ENCODE measurements at regions not wholly inside any gene's neighbourhood (a gene's known extent, or its start where the extent isn't known, plus 50 kb on each side); places are given as distances from the start of the nearest gene placed in this dataset.

DNA sequence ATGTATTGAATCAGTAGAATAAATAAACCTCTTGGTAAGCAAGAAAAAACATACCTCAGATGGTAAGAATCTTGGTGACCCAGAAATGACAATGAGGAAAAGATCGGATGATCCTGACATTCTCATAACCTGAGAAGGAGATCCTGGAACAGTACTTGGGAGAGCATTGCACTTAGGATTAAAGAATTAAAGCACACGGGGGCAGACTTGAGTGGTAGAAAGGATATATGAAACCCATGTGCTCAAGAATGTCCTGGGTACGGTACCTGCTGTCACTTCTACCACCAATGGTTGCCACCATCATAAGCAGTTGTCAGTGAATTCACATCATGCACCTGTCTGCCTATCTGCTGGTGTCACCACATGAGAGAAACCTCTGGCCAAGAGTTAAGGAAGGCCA, 108.9 kb upstream of the GJB5 start:
- intact Hi-C loops (cut with micrococcal nuclease), result no loop called here
- peak; percentile 60; the same call in 1 of the 2 replicates for ATAC-seq
- peak; percentile 8 for DNase-seq
- Histone ChIP-seq H3K9ac (ENCODE audit: low read length) (no peak overlapping the region), H3K27ac (ENCODE audit: low read length) (no peak overlapping the region), H3K4me1 (ENCODE audit: insufficient read depth, low read length) (no peaks in the 10 kb centered on the region), H3K4me3 (ENCODE audit: low read length) (no peak overlapping the region), H2AFZ (ENCODE audit: low read length) (no peak overlapping the region), H3K27me3 (ENCODE audit: low read length) (peaks cover 89% of the 10 kb centered on the region), H3K9me3 (ENCODE audit: low read length) (no peaks in the 10 kb centered on the region), H3K9me2 (replicated peaks; ENCODE audit: low read length) (no peaks in the 10 kb centered on the region), H4K20me1 (ENCODE audit: low read length) (no peaks in the 10 kb centered on the region), H3K4me2 (ENCODE audit: low read length) (no peak overlapping the region), H3F3A (ENCODE audit: low read length, unreplicated experiment) (no peaks in the 10 kb centered on the region), H3K36me3 (ENCODE audit: low read depth, low read length) (no peaks in the 10 kb centered on the region), H3K79me2 (ENCODE audit: low read length) (no peaks in the 10 kb centered on the region)
- BruUV-seq (replicated peaks), result no TSS peak
- ChIA-PET CTCF (no interaction called here), POLR2A (ENCODE audit: unreplicated experiment) (no interaction called here)
- TF ChIP-seq EZH2 (IDR thresholded peaks at IDR 0.05; ENCODE audit: low read length, unreplicated experiment), result no peak
- no peak for TF ChIP-seq EZH2phosphoT487 (IDR thresholded peaks at IDR 0.05; ENCODE audit: borderline replicate concordance, low read length)
- TF ChIP-seq, protein P1, sequence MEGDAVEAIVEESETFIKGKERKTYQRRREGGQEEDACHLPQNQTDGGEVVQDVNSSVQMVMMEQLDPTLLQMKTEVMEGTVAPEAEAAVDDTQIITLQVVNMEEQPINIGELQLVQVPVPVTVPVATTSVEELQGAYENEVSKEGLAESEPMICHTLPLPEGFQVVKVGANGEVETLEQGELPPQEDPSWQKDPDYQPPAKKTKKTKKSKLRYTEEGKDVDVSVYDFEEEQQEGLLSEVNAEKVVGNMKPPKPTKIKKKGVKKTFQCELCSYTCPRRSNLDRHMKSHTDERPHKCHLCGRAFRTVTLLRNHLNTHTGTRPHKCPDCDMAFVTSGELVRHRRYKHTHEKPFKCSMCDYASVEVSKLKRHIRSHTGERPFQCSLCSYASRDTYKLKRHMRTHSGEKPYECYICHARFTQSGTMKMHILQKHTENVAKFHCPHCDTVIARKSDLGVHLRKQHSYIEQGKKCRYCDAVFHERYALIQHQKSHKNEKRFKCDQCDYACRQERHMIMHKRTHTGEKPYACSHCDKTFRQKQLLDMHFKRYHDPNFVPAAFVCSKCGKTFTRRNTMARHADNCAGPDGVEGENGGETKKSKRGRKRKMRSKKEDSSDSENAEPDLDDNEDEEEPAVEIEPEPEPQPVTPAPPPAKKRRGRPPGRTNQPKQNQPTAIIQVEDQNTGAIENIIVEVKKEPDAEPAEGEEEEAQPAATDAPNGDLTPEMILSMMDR (conservative IDR thresholded peaks at IDR 0.05; ENCODE audit: low read depth, low read length), result peak; percentile 24; the same call in 1 of the 2 replicates

DNA sequence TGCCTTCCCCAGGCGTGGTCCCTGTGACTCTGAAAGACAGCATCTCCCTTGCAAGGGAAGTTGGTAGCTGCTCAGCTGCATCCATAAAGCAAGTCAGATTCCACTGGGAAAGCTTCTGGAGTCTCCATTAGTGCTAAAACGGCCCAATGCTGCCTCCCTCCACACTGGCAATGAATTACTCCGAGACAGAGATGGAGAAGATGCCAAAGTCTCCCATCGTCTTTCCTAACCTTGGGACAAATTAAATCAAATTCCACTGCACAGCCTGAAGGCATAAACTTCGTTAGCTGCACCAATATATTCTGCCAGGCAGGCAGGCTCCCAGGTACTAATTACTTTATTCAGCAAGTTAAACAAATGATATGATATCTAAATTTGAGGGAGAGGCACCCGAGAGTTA, 106.3 kb upstream of the GJB5 start:
- ATAC-seq (no peak), DNase-seq (no peak)
- Histone ChIP-seq H3K9me3 (ENCODE audit: low read length) (no peaks in the 10 kb centered on the region), H3K4me1 (ENCODE audit: insufficient read depth, low read length) (no peaks in the 10 kb centered on the region), H3K27me3 (ENCODE audit: low read length) (peaks cover 91% of the 10 kb centered on the region), H3K9ac (ENCODE audit: low read length) (no peak overlapping the region), H3K4me3 (ENCODE audit: low read length) (no peak overlapping the region), H3K79me2 (ENCODE audit: low read length) (no peaks in the 10 kb centered on the region), H4K20me1 (ENCODE audit: low read length) (no peaks in the 10 kb centered on the region), H3F3A (ENCODE audit: low read length, unreplicated experiment) (no peaks in the 10 kb centered on the region), H2AFZ (ENCODE audit: low read length) (no peak overlapping the region), H3K36me3 (ENCODE audit: low read depth, low read length) (no peaks in the 10 kb centered on the region), H3K9me2 (replicated peaks; ENCODE audit: low read length) (no peaks in the 10 kb centered on the region), H3K27ac (ENCODE audit: low read length) (no peak overlapping the region), H3K4me2 (ENCODE audit: low read length) (no peak overlapping the region)
- CTCF ChIA-PET, result interaction anchor here (0.6 kb wide), 1 partner anchor 29 kb away, joined by 5 read pairs; no protein-coding TSS in a partner anchor
- intact Hi-C loops (cut with micrococcal nuclease), result no loop called here
- TF ChIP-seq, protein P1 (conservative IDR thresholded peaks at IDR 0.05; ENCODE audit: low read depth, low read length), result no peak
- TF ChIP-seq EZH2phosphoT487 (IDR thresholded peaks at IDR 0.05; ENCODE audit: borderline replicate concordance, low read length) (no peak), EZH2 (IDR thresholded peaks at IDR 0.05; ENCODE audit: low read length, unreplicated experiment) (no peak)
- POLR2A ChIA-PET (ENCODE audit: unreplicated experiment), result no interaction called here
- BruUV-seq (replicated peaks), result no TSS peak

GRCh38 chr1:34650090-34650489, 104.8 kb upstream of the GJB5 start:
- intact Hi-C loops (cut with micrococcal nuclease), result no loop called here
- DNase-seq, result no peak
- CTCF ChIA-PET, result no interaction called here
- Histone ChIP-seq H4K20me1 (ENCODE audit: low read length) (no peaks in the 10 kb centered on the region), H3K27me3 (ENCODE audit: low read length) (peaks cover 91% of the 10 kb centered on the region), H3F3A (ENCODE audit: low read length, unreplicated experiment) (no peaks in the 10 kb centered on the region), H3K9ac (ENCODE audit: low read length) (no peak overlapping the region), H3K79me2 (ENCODE audit: low read length) (no peaks in the 10 kb centered on the region), H3K36me3 (ENCODE audit: low read depth, low read length) (no peaks in the 10 kb centered on the region), H2AFZ (ENCODE audit: low read length) (no peak overlapping the region), H3K9me3 (ENCODE audit: low read length) (no peaks in the 10 kb centered on the region), H3K4me3 (ENCODE audit: low read length) (no peak overlapping the region), H3K4me2 (ENCODE audit: low read length) (no peak overlapping the region), H3K4me1 (ENCODE audit: insufficient read depth, low read length) (no peaks in the 10 kb centered on the region), H3K27ac (ENCODE audit: low read length) (no peak overlapping the region), H3K9me2 (replicated peaks; ENCODE audit: low read length) (no peaks in the 10 kb centered on the region)
- TF ChIP-seq, protein P1 (conservative IDR thresholded peaks at IDR 0.05; ENCODE audit: low read depth, low read length), result no peak
- no peak for TF ChIP-seq EZH2phosphoT487 (IDR thresholded peaks at IDR 0.05; ENCODE audit: borderline replicate concordance, low read length)
- TF ChIP-seq EZH2 (IDR thresholded peaks at IDR 0.05; ENCODE audit: low read length, unreplicated experiment), result no peak
- BruUV-seq (replicated peaks), result no TSS peak
- POLR2A ChIA-PET (ENCODE audit: unreplicated experiment), result no interaction called here
- ATAC-seq, result no peak
